Naive thymus-derived CD8-positive, alpha-beta T cell (primary cell): ENCODE measurements at regions not wholly inside any gene's neighbourhood (a gene's known extent, or its start where the extent isn't known, plus 50 kb on each side); places are given as distances from the start of the nearest gene placed in this dataset.

Source experiments
- ATAC-seq, 2 donors: fragments of 150-1000 bp; cut with Tn5 transposase in 1 of 2; sonication (Bioruptor Pico), chemical (Tn5 transposase) in 1 of 2; 1 replicate in 1 of 2; 2 replicates in 1 of 2; pipeline ENCODE4 v1.10.0; 2021; ENCODE audit warnings: mild to moderate bottlenecking in 2 of 2, moderate library complexity in 2 of 2
- POLR2A ChIA-PET: fragments of 350-600 bp; sonication (Branson Sonifier 250); formaldehyde crosslinking; loops from one replicate; lab custom pipeline; 2021; ENCODE audit warnings: antibody characterized with exemption; lab: Charles Lee
- DNase-seq, 10 donors: peaks; one replicate each; pipeline versions ENCODE4 v3.0.0 to v3.0.0-alpha.2; 2020 to 2022
- H3K27ac Mint-ChIP-seq, 10 donors: one replicate each; pipeline ENCODE4 v1.8.0; 2020 to 2022; ENCODE audit warnings: mild to moderate bottlenecking in 10 of 10, mixed read lengths in 10 of 10, moderate library complexity in 4 of 10, inconsistent platforms in 1 of 10
- H3K27me3 Mint-ChIP-seq, 5 donors: one replicate each; pipeline ENCODE4 v1.8.0; 2021 to 2022; ENCODE audit warnings: mixed read lengths in 5 of 5
- H3K36me3 Mint-ChIP-seq, 3 donors: one replicate each; pipeline ENCODE4 v1.8.0; 2020 to 2022; ENCODE audit warnings: mixed read lengths in 3 of 3, mild to moderate bottlenecking in 2 of 3, inconsistent platforms in 1 of 3
- H3K4me1 Mint-ChIP-seq, 4 donors: one replicate each; pipeline ENCODE4 v1.8.0; 2021 to 2022; ENCODE audit warnings: mixed read lengths in 4 of 4
- H3K4me3 Mint-ChIP-seq, 10 donors: one replicate each; pipeline ENCODE4 v1.8.0; 2020 to 2022; ENCODE audit warnings: mild to moderate bottlenecking in 10 of 10, mixed read lengths in 10 of 10, moderate library complexity in 6 of 10, inconsistent platforms in 1 of 10
- H3K9me3 Mint-ChIP-seq, 9 donors: one replicate each; pipeline ENCODE4 v1.8.0; 2020 to 2022; ENCODE audit warnings: mixed read lengths in 9 of 9, mild to moderate bottlenecking in 3 of 9, inconsistent platforms in 1 of 9, moderate library complexity in 1 of 9

DNA sequence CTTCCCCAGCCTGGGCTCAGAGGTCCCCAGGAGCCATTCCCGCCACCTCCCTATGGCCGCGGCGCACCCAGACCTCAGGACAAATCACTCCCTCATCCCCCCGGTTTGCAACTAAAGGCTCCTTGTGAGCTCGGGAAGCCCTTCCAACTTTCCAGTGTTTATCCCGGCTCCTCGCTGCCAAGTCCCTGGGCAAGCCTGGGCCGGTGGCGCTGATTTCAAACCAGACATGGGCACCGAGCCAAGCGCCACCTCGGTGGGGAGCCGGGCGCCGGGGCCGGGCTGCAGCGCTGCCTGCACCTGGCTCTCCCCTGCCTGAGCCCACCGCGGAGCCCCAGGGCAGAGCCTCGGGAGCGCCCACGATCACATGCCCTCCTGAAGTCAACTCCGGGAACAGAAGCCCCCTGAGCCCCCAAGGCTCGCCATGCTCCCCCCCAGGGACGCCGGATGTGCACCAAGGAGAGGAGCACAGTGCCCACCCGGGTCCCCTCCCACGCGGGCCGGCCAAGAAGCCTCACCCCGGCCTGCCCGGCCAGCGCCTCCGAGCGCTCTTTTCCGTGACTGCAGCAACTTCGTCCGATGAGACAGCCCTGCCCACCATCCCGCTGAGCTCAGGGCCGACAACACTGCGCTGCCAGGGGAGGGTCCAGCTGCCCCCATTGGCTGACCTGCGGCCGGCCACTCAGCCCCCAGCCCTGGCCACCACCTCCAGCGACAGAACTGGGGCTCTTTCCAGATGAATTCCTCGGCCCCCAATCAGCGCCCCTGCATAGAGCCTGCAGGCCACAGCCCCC is 50.0 kb downstream of the NCOR2 start:
- Mint-ChIP-seq H3K9me3 (no peaks in the 10 kb centered on the region), H3K27ac (peak overlapping the region in 1 of 10 donors; percentile 72), H3K4me3 (no peak overlapping the region), H3K36me3 (peaks cover 0 to 8% (median 0%) of the 10 kb centered on the region in 3 donors), H3K4me1 (peaks cover 17 to 53% (median 40%) of the 10 kb centered on the region in 4 donors), H3K27me3 (no peaks in the 10 kb centered on the region)
- POLR2A ChIA-PET: no interaction called here
- DNase-seq (no peak), ATAC-seq (no peak)

DNA sequence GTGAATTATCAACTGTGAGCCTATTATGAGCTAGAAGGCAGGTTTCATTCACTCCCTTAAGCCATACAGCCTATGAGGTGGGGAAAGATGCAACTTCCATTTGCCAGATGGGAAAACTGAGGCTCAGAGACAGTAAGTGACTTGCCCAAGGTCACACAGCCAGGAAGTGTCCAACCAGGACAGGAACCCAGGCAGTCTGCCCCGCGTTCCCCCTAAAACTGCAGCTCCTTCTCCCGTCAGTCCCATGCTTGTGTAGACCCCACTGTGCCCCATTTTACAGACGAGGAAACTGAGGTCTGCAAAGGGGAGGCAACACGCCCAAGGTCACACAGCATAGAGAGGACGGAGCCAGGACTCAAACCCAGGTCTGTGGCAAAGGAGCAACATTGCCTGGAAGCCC is 50.6 kb downstream of the NCOR2 start:
- Mint-ChIP-seq H3K36me3 (peaks cover 0 to 10% (median 0%) of the 10 kb centered on the region in 3 donors), H3K4me3 (no peak overlapping the region), H3K4me1 (peaks cover 17 to 53% (median 40%) of the 10 kb centered on the region in 4 donors), H3K27ac (no peak overlapping the region), H3K9me3 (no peaks in the 10 kb centered on the region), H3K27me3 (no peaks in the 10 kb centered on the region)
- ATAC-seq (no peak), DNase-seq (no peak)
- POLR2A ChIA-PET: no interaction called here

DNA sequence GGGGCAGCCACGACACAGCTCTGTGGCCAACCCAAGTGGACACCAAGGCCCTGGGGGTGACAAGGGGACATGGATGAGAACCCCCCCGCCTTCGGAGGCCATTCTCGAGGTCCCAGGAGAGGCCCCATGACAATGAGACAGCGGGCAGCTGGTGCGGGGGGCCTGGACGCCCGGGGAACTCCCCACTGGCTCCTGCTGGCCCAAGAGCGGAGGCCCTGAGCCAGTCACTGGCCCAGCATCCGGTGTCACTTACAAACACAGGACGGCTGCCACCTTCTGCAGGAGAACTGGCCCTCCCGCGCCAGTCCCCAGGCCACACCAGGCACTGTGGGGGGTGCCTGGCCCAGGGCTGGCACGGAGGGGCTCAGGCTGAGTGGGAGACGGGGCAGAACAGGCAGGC is 51.4 kb downstream of the NCOR2 start:
- DNase-seq: no peak
- Mint-ChIP-seq H3K27ac (no peak overlapping the region), H3K36me3 (peaks cover 0 to 10% (median 0%) of the 10 kb centered on the region in 3 donors), H3K4me3 (no peak overlapping the region), H3K4me1 (peaks cover 14 to 49% (median 33%) of the 10 kb centered on the region in 4 donors), H3K9me3 (no peaks in the 10 kb centered on the region), H3K27me3 (no peaks in the 10 kb centered on the region)
- ATAC-seq: no peak
- POLR2A ChIA-PET: no interaction called here

DNA sequence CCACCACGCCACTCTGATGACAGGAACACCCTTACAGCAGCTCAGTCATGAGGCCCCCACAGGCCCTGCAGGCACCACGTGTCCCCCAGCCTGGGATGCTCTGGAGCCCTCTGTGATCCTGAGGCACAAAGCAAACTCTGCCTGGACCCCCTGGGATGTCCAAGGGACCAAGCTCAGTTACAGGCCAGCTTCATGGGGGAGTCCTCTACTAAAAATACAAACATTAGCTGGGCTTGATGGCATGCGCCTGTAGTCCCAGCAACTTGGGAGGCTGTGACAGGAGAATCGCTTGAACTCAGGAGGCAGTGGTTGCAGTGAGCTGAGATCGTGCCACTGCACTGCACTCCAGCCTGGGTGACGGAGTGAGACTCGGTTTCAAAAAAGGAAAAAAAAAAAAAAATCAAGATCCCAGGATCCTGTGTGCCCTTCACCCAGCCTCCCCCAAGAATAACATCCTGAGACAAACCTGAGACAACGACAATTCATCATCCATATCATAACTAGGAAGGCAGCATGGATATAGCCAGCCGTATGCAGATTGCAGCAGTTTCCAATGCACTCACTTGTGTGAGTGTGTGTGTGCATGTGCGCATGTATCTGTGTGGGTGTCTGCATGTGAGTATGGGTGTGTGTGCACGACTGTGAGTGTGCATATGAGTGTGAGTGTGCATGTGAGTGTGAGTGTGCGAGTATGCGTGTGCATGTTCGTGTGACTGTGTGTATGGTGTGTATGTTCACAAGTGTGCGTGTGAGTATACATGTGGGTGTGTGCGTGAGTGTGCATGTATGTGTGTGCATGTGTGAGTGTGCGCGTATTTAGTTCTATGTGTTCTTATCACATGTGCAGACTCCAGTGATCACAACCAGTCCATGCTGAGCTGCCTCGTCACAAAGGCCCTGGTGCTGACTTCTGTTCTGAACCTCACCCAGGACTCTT is 52.1 kb downstream of the NCOR2 start:
- no peak overlapping the region for H3K27ac Mint-ChIP-seq
- no peak overlapping the region for H3K4me3 Mint-ChIP-seq
- no peak for DNase-seq
- ATAC-seq: no peak
- no peaks in the 10 kb centered on the region for H3K9me3 Mint-ChIP-seq
- peaks cover 0 to 10% (median 0%) of the 10 kb centered on the region in 3 donors for H3K36me3 Mint-ChIP-seq
- H3K27me3 Mint-ChIP-seq: no peaks in the 10 kb centered on the region
- POLR2A ChIA-PET: no interaction called here
- peaks cover 15 to 47% (median 33%) of the 10 kb centered on the region in 4 donors for H3K4me1 Mint-ChIP-seq

DNA sequence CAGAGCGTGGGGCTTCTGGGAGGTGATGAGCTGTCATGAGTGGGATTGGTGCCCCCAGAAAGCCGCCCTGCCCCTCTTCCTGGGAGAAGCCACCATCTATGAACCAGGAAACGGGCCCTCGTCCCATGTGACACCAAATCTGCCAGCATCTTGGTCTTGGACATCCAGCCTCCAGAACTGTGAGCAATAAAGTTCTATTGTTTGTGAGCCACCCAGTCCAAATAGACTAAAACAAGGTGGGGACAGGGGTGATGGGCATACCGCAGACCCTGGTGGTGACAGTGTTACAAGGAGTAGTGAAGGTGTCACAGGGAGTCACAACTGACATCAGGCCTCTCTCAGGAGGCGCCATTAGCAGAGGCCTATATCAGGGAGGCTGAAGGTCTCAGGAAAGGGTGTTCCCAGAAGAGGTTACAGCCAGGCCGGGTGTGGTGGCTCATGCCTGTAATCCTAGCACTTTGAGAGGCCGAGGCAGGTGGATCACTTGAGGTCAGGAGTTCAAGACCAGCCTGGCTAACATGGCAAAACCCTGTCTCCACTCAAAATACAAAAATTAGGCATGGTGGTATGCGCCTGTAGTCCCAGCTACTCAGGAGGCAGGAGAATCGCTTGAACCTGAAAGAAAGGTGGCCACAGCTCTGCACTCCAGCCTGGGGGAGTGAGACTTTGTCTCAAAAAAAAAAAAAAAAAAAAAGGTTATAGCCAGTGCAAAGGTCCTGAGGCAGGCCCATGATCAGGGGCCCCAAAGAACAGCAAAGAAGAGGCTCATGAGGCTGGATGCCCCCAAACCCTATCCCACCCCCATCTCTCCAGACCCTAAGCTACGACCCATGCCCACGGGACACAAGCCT is 53.0 kb downstream of the NCOR2 start:
- DNase-seq: no peak
- Mint-ChIP-seq H3K9me3 (no peaks in the 10 kb centered on the region), H3K36me3 (peaks cover 0 to 10% (median 0%) of the 10 kb centered on the region in 3 donors), H3K4me1 (peaks cover 13 to 47% (median 36%) of the 10 kb centered on the region in 4 donors), H3K27ac (peak overlapping the region in 1 of 10 donors; percentile 67), H3K4me3 (peak overlapping the region in 1 of 10 donors; percentile 52), H3K27me3 (no peaks in the 10 kb centered on the region)
- no peak for ATAC-seq
- POLR2A ChIA-PET: no interaction called here

GRCh38 chr12:124513297-124513867 is 54.0 kb downstream of the NCOR2 start:
- DNase-seq (no peak), ATAC-seq (no peak)
- Mint-ChIP-seq H3K27ac (no peak overlapping the region), H3K4me3 (no peak overlapping the region), H3K27me3 (no peaks in the 10 kb centered on the region), H3K36me3 (peaks cover 0 to 8% (median 0%) of the 10 kb centered on the region in 3 donors), H3K9me3 (no peaks in the 10 kb centered on the region), H3K4me1 (peaks cover 11 to 46% (median 34%) of the 10 kb centered on the region in 4 donors)
- POLR2A ChIA-PET: no interaction called here

- peaks cover 0 to 8% (median 0%) of the 10 kb centered on the region in 3 donors for H3K36me3 Mint-ChIP-seq
- H3K27me3 Mint-ChIP-seq: no peaks in the 10 kb centered on the region
- no peak for DNase-seq
Measured at GRCh38 chr12:124512667-124513296, 54.6 kb downstream of the NCOR2 start.

DNA sequence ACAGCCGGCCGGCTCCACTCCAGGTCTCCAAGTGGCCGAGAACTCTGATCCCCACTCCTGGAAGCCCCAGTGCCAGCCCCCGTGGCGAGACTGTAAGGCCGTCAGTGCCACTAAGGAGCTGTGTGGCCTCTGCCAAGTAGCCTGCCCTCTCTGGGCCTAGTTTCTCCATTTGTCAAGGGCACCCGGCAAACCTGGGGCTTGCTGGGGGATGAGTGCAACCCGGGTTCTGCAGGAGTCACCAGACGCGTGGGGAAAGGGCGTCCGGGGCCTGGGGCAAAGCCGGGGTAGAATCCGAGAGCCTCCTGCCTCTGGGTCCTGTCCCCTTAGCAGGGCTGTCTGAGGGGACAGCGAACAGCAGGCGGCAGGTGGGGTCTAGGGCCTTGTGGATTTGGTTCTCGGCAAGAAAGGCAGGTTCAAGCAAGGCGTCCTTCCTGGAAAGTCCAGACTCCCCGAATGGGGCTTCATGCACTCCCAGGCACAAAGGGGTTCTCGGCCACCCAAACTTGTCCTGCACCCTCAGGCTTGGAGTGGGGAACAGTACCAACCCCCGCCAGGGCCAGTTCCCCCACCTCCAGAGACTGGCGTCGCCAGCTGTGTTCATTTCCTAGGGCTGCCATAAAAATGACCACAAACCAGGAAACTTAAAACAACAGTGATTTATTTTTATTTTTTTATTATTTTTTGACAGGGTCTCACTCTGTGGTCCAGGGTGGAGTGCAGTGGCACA is 56.0 kb downstream of the NCOR2 start:
- no peak for DNase-seq
- Mint-ChIP-seq H3K27me3 (no peaks in the 10 kb centered on the region), H3K27ac (no peak overlapping the region), H3K4me3 (no peak overlapping the region), H3K9me3 (no peaks in the 10 kb centered on the region), H3K36me3 (peaks cover 0 to 8% (median 0%) of the 10 kb centered on the region in 3 donors), H3K4me1 (peaks cover 15 to 57% (median 43%) of the 10 kb centered on the region in 4 donors)
- POLR2A ChIA-PET: no interaction called here
- no peak for ATAC-seq

More at GRCh38 chr12:124512667-124513296, 54.6 kb downstream of the NCOR2 start:
- Mint-ChIP-seq H3K27ac (peak overlapping the region in 1 of 10 donors; percentile 65), H3K4me3 (no peak overlapping the region), H3K4me1 (peaks cover 10 to 45% (median 34%) of the 10 kb centered on the region in 4 donors), H3K9me3 (no peaks in the 10 kb centered on the region)
- ATAC-seq: no peak
- POLR2A ChIA-PET: no interaction called here

GRCh38 chr12:124510301-124510970 is 57.0 kb downstream of the NCOR2 start:
- DNase-seq (no peak), ATAC-seq (no peak)
- H3K4me1 Mint-ChIP-seq: peaks cover 15 to 65% (median 46%) of the 10 kb centered on the region in 4 donors
- H3K27me3 Mint-ChIP-seq: no peaks in the 10 kb centered on the region
- peak overlapping the region in 2 of 10 donors; percentile 27 to 44 for H3K4me3 Mint-ChIP-seq
- peak overlapping the region in 4 of 10 donors; percentile 28 to 66 (median 64) for H3K27ac Mint-ChIP-seq
- POLR2A ChIA-PET: no interaction called here
- no peaks in the 10 kb centered on the region for H3K9me3 Mint-ChIP-seq
- H3K36me3 Mint-ChIP-seq: peaks cover 0 to 8% (median 0%) of the 10 kb centered on the region in 3 donors

DNA sequence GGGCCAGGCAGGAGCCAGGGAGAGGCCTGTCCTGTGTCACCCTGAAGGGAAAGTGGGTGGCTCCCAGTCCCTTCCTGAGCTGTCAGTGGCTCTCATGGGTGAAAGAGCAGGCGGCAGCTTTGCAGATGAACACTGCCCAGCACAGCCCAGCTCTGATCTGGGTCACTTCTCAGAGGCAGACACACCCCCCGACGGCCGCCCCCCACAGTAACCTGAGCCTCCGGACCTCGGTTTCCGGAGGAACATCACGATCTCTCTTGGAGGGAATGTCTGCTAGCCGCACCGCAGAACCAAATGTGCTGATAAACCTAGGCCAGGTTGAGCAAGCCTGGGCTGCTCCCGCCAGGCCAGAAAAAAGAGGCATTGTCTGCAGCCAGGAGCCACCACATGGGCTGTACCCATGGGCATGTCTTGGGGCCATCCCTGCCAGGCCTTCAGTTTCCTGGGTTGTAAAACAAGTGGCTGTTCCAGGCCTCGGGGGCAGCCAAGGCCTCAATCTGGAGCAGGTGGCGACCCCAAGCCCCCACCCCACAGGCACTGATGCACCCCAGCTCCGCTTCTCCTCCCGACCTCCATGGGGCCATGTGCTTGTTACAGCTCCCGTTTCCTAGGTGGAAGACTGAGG is 57.6 kb downstream of the NCOR2 start:
- POLR2A ChIA-PET: no interaction called here
- Mint-ChIP-seq H3K36me3 (peaks cover 0 to 8% (median 0%) of the 10 kb centered on the region in 3 donors), H3K4me3 (no peak overlapping the region), H3K4me1 (peaks cover 15 to 68% (median 47%) of the 10 kb centered on the region in 4 donors), H3K27ac (peak overlapping the region in 4 of 10 donors; percentile 24 to 60 (median 46)), H3K27me3 (no peaks in the 10 kb centered on the region), H3K9me3 (no peaks in the 10 kb centered on the region)
- ATAC-seq (no peak), DNase-seq (no peak)
